A673 (cell line): ENCODE measurements at regions not wholly inside any gene's neighbourhood (a gene's known extent, or its start where the extent isn't known, plus 50 kb on each side); places are given as distances from the start of the nearest gene placed in this dataset. TPM values are rescaled to one million over a fixed set of nuclear protein-coding genes. Genes with fewer than 3 reads are reported as not detected.

ENCODE experiments used
- BruUV-seq: library from RNA; stranded (reverse); fragments of 400-500 nt; replicated peaks from 2 replicates; lab custom pipeline; 2021; lab: Mats Ljungman, UMichigan
- CTCF ChIA-PET: fragments of 300-600 bp; sonication (Branson Sonifier 250); formaldehyde crosslinking; loops from one replicate; lab custom pipeline; 2022; ENCODE audit warnings: antibody characterized with exemption; lab: Charles Lee
- POLR2A ChIA-PET: fragments of 300-600 bp; sonication (Branson Sonifier 250); formaldehyde crosslinking; loops from one replicate; lab custom pipeline; 2022; ENCODE audit warnings: antibody characterized with exemption; ENCODE audit not compliant: low non-redundant PET; lab: Charles Lee
- DNase-seq: peaks from one replicate; pipeline ENCODE4 v3.0.0-alpha.2; 2015; ENCODE audit warnings: low spot score
- H3K27ac ChIP-seq: fragments of 200-600 bp; sonication (generic); 2 replicates; pipeline ENCODE4 v1.5.1; 2016; ENCODE audit warnings: mixed run types, low read depth, mild to moderate bottlenecking, mixed read lengths, antibody characterized with exemption, low read length; ENCODE audit not compliant: poor library complexity, severe bottlenecking
- H3K27me3 ChIP-seq: fragments of 200-600 bp; sonication (generic); replicated peaks from 2 replicates; pipeline ENCODE4 v1.6.1; 2017; ENCODE audit warnings: mixed run types, low read depth, mild to moderate bottlenecking, mixed read lengths, antibody characterized with exemption, low read length; ENCODE audit not compliant: insufficient read depth, poor library complexity
- H3K36me3 ChIP-seq: fragments of 200-600 bp; sonication (generic); 2 replicates; pipeline ENCODE4 v1.6.1; 2016; ENCODE audit warnings: mixed run types, mild to moderate bottlenecking, mixed read lengths, antibody characterized with exemption, low read length; ENCODE audit not compliant: insufficient read depth, poor library complexity, severe bottlenecking
- H3K4me1 ChIP-seq: fragments of 200-600 bp; sonication (generic); 2 replicates; pipeline ENCODE4 v1.6.1; 2017; ENCODE audit warnings: mixed run types, mild to moderate bottlenecking, mixed read lengths, antibody characterized with exemption, low read length; ENCODE audit not compliant: insufficient read depth, poor library complexity, severe bottlenecking
- H3K4me3 ChIP-seq: fragments of 200-600 bp; sonication (generic); 2 replicates; pipeline ENCODE4 v1.5.1; 2016; ENCODE audit warnings: low read depth, mixed run types, mild to moderate bottlenecking, mixed read lengths, low read length; ENCODE audit not compliant: poor library complexity, severe bottlenecking
- H3K9me3 ChIP-seq: fragments of 200-600 bp; sonication (generic); 2 replicates; pipeline ENCODE4 v1.6.1; 2016; ENCODE audit warnings: mixed run types, low read depth, mild to moderate bottlenecking, mixed read lengths, antibody characterized with exemption, low read length; ENCODE audit not compliant: poor library complexity, severe bottlenecking
- CTCF ChIP-seq: fragments of 300-800, 200-600 bp; sonication (generic); conservative IDR thresholded peaks from 2 replicates; pipeline ENCODE4 v1.5.1; 2017; ENCODE audit warnings: low read depth, mild to moderate bottlenecking, antibody characterized with exemption, low read length, moderate library complexity, mixed read lengths
- EZH2 ChIP-seq: fragments of 200-600 bp; sonication (generic); IDR thresholded peaks from 2 replicates; pipeline ENCODE4 v1.6.1; 2017; ENCODE audit warnings: borderline replicate concordance, low read depth, mild to moderate bottlenecking, mixed read lengths, antibody characterized with exemption, low read length; ENCODE audit not compliant: poor library complexity, severe bottlenecking
- intact Hi-C: fragments of 100-400 bp; cut with micrococcal nuclease; formaldehyde crosslinking; loops from one replicate; pipeline ENCODE4 v1.10.0; 2022; ENCODE audit not compliant: unreplicated experiment
- microRNA-seq: library from miRNA; unstranded; fragments of <30 nt; microRNA quantifications from one replicate; pipeline ENCODE4 v1.2.0, GENCODE V29; 2021

- intact Hi-C loops: no loop called here
- no peak overlapping the region for H3K4me3 ChIP-seq
- CTCF ChIA-PET: no interaction called here
- BruUV-seq: no TSS peak
- H3K36me3 ChIP-seq: no peaks in the 10 kb centered on the region
- H3K9me3 ChIP-seq: no peaks in the 10 kb centered on the region
- no peak overlapping the region for H3K27ac ChIP-seq
- H3K4me1 ChIP-seq: no peaks in the 10 kb centered on the region
- no peak for DNase-seq
- TF ChIP-seq CTCF: no peak
- TF ChIP-seq EZH2: no peak
- POLR2A ChIA-PET: no interaction called here
- peaks cover 62% of the 10 kb centered on the region for H3K27me3 ChIP-seq
Measured at GRCh38 chr10:1807196-1807595, 69.9 kb upstream of the ADARB2 start.

GRCh38 chr10:1802413-1802812, 65.1 kb upstream of the ADARB2 start:
- no peaks in the 10 kb centered on the region for H3K4me1 ChIP-seq
- BruUV-seq: no TSS peak
- ChIA-PET POLR2A (no interaction called here), CTCF (no interaction called here)
- H3K9me3 ChIP-seq: no peaks in the 10 kb centered on the region
- no peak for TF ChIP-seq CTCF
- no peak for TF ChIP-seq EZH2
- H3K36me3 ChIP-seq: no peaks in the 10 kb centered on the region
- DNase-seq: no peak
- no peak overlapping the region for H3K27ac ChIP-seq
- H3K4me3 ChIP-seq: no peak overlapping the region
- H3K27me3 ChIP-seq: peaks cover 41% of the 10 kb centered on the region
- intact Hi-C loops: no loop called here

- H3K27ac ChIP-seq: no peak overlapping the region
- no peak for DNase-seq
- intact Hi-C loops: no loop called here
- BruUV-seq: no TSS peak
- ChIA-PET CTCF (no interaction called here), POLR2A (no interaction called here)
- no peaks in the 10 kb centered on the region for H3K4me1 ChIP-seq
- H3K27me3 ChIP-seq: peaks cover 57% of the 10 kb centered on the region
- H3K9me3 ChIP-seq: no peaks in the 10 kb centered on the region
- H3K36me3 ChIP-seq: no peaks in the 10 kb centered on the region
- no peak for TF ChIP-seq EZH2
- TF ChIP-seq CTCF: no peak
- no peak overlapping the region for H3K4me3 ChIP-seq
Measured at GRCh38 chr10:1788401-1788800, 51.1 kb upstream of the ADARB2 start.

Small RNA genes in the stretch of these regions (microRNA-seq; reads per million reads assigned to microRNA genes)
- gene MIR6072: not detected
